GM03348 (cell line): ENCODE measurements at regions not wholly inside any gene's neighbourhood (a gene's known extent, or its start where the extent isn't known, plus 50 kb on each side); places are given as distances from the start of the nearest gene placed in this dataset.
A peak's percentile ranks its signal among the peaks of the same experiment; 100 is the strongest.

ENCODE experiments used
- DNase-seq: peaks from one replicate; pipeline ENCODE4 v3.0.0; 2012; ENCODE audit warnings: low spot score

- no peak for DNase-seq
Measured at GRCh38 chr12:124413401-124413800, 118.5 kb downstream of the RFLNA start.

DNA sequence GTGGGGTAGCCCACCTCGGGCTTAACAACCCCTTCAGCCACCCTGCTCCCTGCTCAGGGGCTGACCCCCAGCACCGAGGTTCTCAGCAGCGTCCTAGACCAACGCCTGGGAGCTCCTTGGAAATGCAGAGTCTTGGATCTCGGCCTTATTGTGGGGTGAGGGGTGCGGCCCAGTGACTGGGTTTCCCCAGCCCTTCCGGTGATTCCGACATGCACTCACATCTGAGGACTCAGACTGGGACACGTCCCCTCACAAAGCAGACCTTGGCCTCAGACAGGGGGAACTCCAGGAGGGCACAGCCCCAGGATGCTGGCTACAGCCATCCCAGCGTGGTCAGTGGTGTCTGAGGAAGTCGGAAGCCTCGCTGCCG is 117.7 kb downstream of the RFLNA start:
- peak; percentile 57 for DNase-seq

DNA sequence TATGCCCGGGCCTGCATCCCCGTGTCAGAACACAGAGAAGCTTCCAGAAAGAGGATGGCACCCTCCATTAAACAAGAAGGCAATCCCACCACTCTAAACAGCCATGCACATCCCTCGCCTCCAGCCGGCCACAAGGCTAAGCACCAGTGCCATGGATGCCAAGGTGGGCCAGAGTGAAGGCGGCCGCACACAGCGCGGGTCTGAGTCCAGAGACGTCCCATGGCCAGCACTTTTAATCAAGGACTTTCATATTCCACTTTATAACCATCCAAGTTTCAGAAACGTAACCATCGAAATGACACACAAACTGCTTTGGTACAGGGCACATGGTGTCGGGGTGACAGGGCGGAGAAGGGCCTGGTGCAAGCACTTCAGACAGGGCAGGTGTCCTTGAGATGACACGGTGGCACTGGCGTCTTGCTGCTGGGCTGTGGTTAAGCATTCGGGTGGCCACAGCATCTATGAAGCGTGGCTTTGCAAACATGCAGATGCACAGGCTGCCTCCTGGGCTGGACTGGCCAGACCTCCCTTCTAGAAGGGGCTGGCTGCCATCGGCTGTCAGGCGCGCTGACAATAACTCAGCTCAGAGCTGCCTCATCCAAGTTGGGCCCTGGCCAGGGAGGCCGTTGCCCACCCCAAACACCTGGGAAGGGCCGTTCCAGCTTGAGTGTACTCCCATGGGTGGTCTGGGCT is 117.2 kb downstream of the RFLNA start:
- DNase-seq: no peak

DNA sequence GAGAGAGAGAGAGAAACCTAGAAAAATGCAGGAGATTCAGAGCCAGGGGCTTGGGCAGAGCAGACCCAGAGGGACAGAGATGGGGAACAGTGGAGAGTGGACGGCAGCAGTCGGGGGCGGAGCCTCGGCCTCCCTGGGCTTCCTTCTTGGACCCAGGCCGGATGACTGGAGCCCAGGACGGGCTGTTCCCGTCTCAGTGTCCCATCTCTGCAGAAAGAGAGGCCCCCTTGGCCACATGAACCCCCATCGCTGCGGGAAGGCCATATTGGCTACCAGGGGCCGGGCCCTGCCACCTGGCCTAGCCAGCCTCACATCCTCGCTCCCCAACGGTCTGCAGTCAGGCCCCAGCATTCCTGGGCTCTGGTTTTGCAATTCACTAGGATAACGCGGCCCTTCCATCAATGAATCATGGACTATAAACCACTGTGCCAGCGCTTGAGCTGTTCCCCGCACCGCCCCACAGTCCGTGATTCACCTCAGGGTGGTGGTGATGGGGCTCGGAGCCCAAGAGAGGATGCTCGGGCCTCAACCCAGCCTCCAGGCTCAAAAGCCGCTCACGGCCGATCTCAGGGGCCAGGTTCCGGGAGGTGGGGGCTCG is 116.5 kb downstream of the RFLNA start:
- peak; percentile 95 for DNase-seq

- DNase-seq: no peak
Measured at GRCh38 chr12:124410354-124411175, 115.7 kb downstream of the RFLNA start.

GRCh38 chr12:124408822-124409517 is 114.1 kb downstream of the RFLNA start:
- no peak for DNase-seq

GRCh38 chr12:124407074-124407473 is 112.2 kb downstream of the RFLNA start:
- DNase-seq: no peak

GRCh38 chr12:124406043-124406442 is 111.2 kb downstream of the RFLNA start:
- DNase-seq: no peak

DNA sequence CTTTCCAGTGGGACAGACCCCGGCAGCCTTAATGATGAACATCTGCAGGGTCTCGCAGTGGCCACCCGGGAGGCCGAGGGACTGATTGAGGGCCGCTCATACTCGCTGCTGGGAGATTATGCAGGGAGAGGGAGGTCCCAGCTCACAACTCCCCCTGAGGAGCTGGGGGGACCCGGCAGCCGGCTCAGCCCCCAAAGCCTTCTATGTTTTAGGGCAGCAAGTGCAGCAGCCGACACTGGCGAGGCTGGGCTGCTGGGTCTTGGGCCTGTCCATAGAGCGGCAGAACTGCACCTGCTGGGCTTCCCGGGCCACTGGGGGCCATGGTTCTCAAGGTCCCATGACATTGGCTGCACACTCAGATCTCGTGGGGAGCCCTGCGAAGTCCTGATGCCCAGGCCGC is 110.7 kb downstream of the RFLNA start:
- DNase-seq: no peak

- no peak for DNase-seq
Measured at GRCh38 chr12:124405151-124405550, 110.3 kb downstream of the RFLNA start.

DNA sequence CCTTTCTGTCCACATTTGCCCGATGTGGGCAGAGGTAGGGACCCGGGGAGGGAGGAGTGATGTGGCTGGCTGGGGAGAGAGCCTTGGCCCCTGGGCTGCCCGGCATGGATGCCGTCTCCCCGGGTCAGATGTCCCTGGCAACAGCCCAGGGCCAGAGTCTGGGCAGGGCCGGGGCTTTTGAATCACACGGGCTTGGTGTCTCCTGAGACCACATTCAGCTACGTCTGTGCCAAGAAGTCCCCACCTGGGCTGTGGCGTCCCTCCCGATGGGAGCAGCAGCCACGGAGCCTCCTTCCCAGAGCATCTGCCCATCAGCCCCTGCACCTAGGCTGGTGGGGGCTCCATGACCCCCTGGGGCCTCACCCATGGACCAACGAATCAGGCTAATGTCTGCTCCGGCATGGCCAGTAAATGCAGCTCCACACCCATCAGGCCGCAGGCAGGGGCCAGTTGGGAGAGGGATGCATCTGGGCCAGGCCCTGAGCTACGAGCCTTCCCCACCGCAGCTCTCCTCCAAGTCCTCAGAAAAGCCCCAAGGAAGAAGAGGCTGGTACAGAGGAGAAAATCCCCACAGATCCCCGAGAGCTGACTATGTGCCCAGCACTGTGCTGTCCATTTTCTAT is 109.4 kb downstream of the RFLNA start:
- no peak for DNase-seq

GRCh38 chr12:124403273-124403672 is 108.4 kb downstream of the RFLNA start:
- DNase-seq: no peak

GRCh38 chr12:124402248-124403066 is 107.6 kb downstream of the RFLNA start:
- no peak for DNase-seq

DNA sequence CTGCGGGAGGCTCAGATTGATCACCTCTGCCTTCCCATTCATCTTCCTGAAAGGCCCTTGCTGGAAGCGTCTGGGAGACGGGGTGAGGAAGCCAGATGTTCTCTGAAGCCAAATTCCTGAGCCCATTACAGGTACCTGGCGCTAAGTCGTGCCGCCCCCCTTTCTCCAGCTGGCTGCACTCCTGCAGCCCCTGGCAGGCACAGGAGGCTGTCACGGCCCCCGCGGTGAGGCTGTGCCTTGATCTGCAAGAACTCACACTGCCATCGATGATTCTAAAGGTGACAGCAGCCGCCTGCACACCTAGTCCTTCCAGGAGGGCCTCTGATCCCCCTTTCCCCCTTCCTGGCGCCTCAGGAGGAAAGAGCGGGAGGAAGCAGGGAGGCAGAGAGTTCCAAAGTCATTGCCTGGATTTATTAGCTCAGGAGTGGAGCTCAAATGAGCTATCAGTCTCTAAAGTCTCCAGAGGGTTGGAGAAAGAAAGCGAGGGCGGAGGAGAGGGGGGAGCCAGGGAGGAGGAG is 106.9 kb downstream of the RFLNA start:
- no peak for DNase-seq

- DNase-seq: no peak
Measured at GRCh38 chr12:124400124-124400523, 105.2 kb downstream of the RFLNA start.

DNA sequence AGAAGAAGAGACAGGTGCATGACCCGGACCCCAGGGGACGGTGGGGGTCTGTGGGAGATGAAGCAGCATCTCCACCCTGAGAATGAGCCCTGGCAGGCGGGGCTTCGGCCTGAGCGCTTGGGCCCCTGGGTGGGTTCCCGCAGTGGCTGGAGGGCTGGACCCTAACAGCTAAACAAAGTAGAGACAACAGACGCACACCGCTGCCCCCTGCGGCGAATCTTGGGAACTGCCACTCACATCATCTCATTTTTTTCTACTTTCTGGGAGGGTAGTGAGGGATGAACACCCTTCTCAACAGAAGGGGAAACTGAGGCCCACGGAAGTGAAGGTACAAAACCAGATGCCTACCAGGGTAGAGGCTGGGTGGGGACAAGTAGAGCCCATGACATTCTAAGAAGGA is 104.7 kb downstream of the RFLNA start:
- peak; percentile 66 for DNase-seq

- DNase-seq: no peak
Measured at GRCh38 chr12:124398578-124399227, 103.8 kb downstream of the RFLNA start.

DNA sequence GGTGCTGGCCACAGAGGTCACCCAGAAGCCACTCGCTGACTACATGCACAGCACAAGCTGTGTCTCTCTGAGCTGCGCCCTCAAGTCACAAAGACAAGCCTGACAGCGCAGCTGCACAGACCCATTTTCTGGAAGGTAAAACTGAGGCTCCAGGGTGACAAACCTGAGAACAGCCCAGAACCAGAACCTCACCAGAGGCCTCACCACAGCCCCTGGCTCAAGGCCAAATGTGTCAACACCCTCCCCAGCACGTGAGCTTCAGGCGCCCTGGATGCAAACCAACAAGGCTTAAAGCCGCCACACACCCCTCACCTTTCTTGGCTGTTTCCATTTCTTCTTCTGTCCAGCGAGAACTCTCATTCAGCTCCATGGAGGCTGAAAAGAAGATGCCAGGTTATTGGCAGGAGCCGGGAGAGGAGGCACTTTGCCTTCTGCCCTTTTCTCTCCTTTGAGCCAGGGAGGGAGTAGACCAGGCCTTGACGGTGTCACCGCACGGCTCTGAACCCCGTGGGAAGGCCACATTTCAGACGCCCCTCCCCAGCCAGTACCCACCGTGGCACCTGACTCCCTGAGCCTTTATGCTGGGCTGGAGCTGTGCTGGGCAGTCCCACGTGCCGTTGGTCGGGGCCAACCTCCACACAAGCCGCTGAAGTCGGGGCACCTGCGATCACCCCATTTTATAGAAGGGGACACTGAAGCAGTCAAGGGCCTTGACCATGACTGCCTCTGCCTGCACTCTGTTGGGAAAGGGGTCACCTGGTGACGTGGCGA is 103.1 kb downstream of the RFLNA start:
- DNase-seq: no peak

DNA sequence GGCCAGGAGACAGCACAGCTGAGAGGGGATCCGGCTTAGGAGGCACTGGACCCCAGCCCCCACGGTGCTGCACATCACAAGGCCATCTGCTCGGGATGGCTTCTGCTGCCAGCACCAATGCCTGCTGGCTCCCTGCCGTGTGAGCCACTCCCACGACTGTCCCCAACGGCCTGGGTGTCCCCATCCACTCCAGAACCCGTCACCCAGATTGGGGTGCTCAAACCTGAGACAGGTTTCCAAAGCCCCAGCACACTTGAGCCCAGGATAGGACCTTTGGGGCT is 102.4 kb downstream of the RFLNA start:
- no peak for DNase-seq
